LoVo (cell line): ENCODE measurements at regions not wholly inside any gene's neighbourhood (a gene's known extent, or its start where the extent isn't known, plus 50 kb on each side); places are given as distances from the start of the nearest gene placed in this dataset.

Experiments used
- DNase-seq: peaks from one replicate; pipeline ENCODE4 v3.0.0-alpha.2; 2016; ENCODE audit warnings: low spot score

GRCh38 chr1:108050911-108051629, 86.1 kb upstream of the VAV3 start:
- no peak for DNase-seq

- DNase-seq, result no peak
These were observed 85.2 kb upstream of the VAV3 start for GRCh38 chr1:108050158-108050557.

GRCh38 chr1:108049178-108049819, 84.3 kb upstream of the VAV3 start:
- DNase-seq, result no peak

- DNase-seq, result no peak
These were observed 83.6 kb upstream of the VAV3 start for GRCh38 chr1:108048301-108049177.

- DNase-seq, result no peak
These were observed 82.1 kb upstream of the VAV3 start for GRCh38 chr1:108047085-108047484.

- DNase-seq, result no peak
These were observed 81.0 kb upstream of the VAV3 start for GRCh38 chr1:108046026-108046425.

GRCh38 chr1:108045460-108045859, 80.5 kb upstream of the VAV3 start:
- no peak for DNase-seq

GRCh38 chr1:108044318-108044717, 79.3 kb upstream of the VAV3 start:
- no peak for DNase-seq

GRCh38 chr1:108043707-108044106, 78.7 kb upstream of the VAV3 start:
- DNase-seq, result no peak

GRCh38 chr1:108042610-108043009, 77.6 kb upstream of the VAV3 start:
- no peak for DNase-seq

GRCh38 chr1:108041360-108042142, 76.6 kb upstream of the VAV3 start:
- no peak for DNase-seq

GRCh38 chr1:108038653-108039236, 73.8 kb upstream of the VAV3 start:
- DNase-seq, result no peak

GRCh38 chr1:108036796-108037562, 72.0 kb upstream of the VAV3 start:
- DNase-seq, result no peak

- no peak for DNase-seq
These were observed 69.4 kb upstream of the VAV3 start for GRCh38 chr1:108034396-108034795.

GRCh38 chr1:108033550-108033951, 68.6 kb upstream of the VAV3 start:
- DNase-seq, result no peak

GRCh38 chr1:108028841-108029388, 63.9 kb upstream of the VAV3 start:
- no peak for DNase-seq

- no peak for DNase-seq
These were observed 62.4 kb upstream of the VAV3 start for GRCh38 chr1:108027389-108027788.

- DNase-seq, result no peak
These were observed 52.7 kb upstream of the VAV3 start for GRCh38 chr1:108017698-108018097.

- peak; percentile 17 for DNase-seq
These were observed 51.5 kb upstream of the VAV3 start for GRCh38 chr1:108016451-108016920.
